HepG2 (cell line): ENCODE measurements at regions not wholly inside any gene's neighbourhood (a gene's known extent, or its start where the extent isn't known, plus 50 kb on each side); places are given as distances from the start of the nearest gene placed in this dataset.

Experiments
- ATAC-seq: fragments of 200-7000 bp; cut with Tn5 transposase; 3 replicates; pipeline ENCODE4 v1.9.1; 2020; ENCODE audit warnings: mild to moderate bottlenecking, moderate library complexity
- BruUV-seq: library from RNA; stranded (reverse); fragments of 400-500 nt; replicated peaks from 2 replicates; lab custom pipeline; 2021; lab: Mats Ljungman, UMichigan
- CTCF ChIA-PET: fragments of 300-600 bp; formaldehyde crosslinking; extraction: SDS; loops from one replicate; lab custom pipeline; 2021; ENCODE audit warnings: low total read pairs, inconsistent platforms, low intra/inter-chr PET ratio; lab: Yijun Ruan, JAX
- POLR2A ChIA-PET: fragments of 350-600 bp; sonication (Branson Sonifier 250); formaldehyde crosslinking; loops from one replicate; lab custom pipeline; 2020; ENCODE audit warnings: antibody characterized with exemption, inconsistent platforms; lab: Yijun Ruan, JAX
- DNase-seq: peaks from one replicate; pipeline ENCODE4 v3.0.0-alpha.2; 2015; ENCODE audit warnings: low spot score
- FAIRE-seq: peaks from 3 replicates; lab custom pipeline; 2011; peaks lifted over from hg19 to GRCh38; lab: Jason Lieb, UNC
- H2AFZ ChIP-seq: one replicate; pipeline ENCODE4 v1.6.1; 2011; ENCODE audit warnings: low read length, inconsistent platforms
- H3K27ac ChIP-seq: fragments of 300-600 bp; 3 replicates; pipeline ENCODE4 v1.8.0; 2011; ENCODE audit warnings: mixed run types, mild to moderate bottlenecking, mixed read lengths, low read length, inconsistent platforms; ENCODE audit not compliant: insufficient read depth; ENCODE audit errors: extremely low read length
- H3K27me3 ChIP-seq, 2 experiments: fragments of 200-600 bp in 1 of 2; 2 replicates in 1 of 2; 3 replicates in 1 of 2; pipeline versions ENCODE4 v1.6.0 to v1.8.0; 2011; ENCODE audit warnings: low read length in 2 of 2, mild to moderate bottlenecking in 2 of 2, moderate library complexity in 2 of 2, inconsistent platforms in 1 of 2; ENCODE audit not compliant: insufficient read depth in 2 of 2, control insufficient read depth in 1 of 2
- H3K36me3 ChIP-seq, 2 experiments: fragments of 200-600 bp in 1 of 2; replicated peaks in 1 of 2; 2 replicates in 1 of 2; 3 replicates in 1 of 2; pipeline versions ENCODE4 v1.5.1 to v1.8.0; 2011; ENCODE audit warnings: low read length in 2 of 2, inconsistent platforms in 1 of 2; ENCODE audit not compliant: insufficient read depth in 2 of 2, control insufficient read depth in 1 of 2
- H3K4me1 ChIP-seq: 2 replicates; pipeline ENCODE4 v1.5.1; 2012; ENCODE audit warnings: low read length, inconsistent platforms; ENCODE audit not compliant: insufficient read depth
- H3K4me2 ChIP-seq: 2 replicates; pipeline ENCODE4 v1.6.0; 2011; ENCODE audit warnings: low read depth, low read length, inconsistent platforms
- H3K4me3 ChIP-seq, 3 experiments: fragments of 200-600 bp in 1 of 3; sonication (generic), shearing (Covaris generic) in 1 of 3; replicated peaks in 1 of 3; 2 replicates each; pipeline ENCODE4 v1.5.1; 2011 to 2016; ENCODE audit warnings: low read length in 3 of 3, inconsistent platforms in 2 of 3, low read depth in 2 of 3, mild to moderate bottlenecking in 2 of 3, control low read depth in 1 of 3, mixed read lengths in 1 of 3; ENCODE audit not compliant: insufficient read depth in 1 of 3
- H3K79me2 ChIP-seq: one replicate; pipeline ENCODE4 v1.6.1; 2011; ENCODE audit warnings: low read length, inconsistent platforms; ENCODE audit not compliant: insufficient read depth
- H3K9ac ChIP-seq: 2 replicates; pipeline ENCODE4 v1.6.0; 2011; ENCODE audit warnings: mild to moderate bottlenecking, low read depth, low read length, inconsistent platforms; ENCODE audit not compliant: insufficient read depth
- H3K9me3 ChIP-seq: 2 replicates; pipeline ENCODE4 v1.5.1; 2012; ENCODE audit warnings: mild to moderate bottlenecking, low read length
- H4K20me1 ChIP-seq: 2 replicates; pipeline ENCODE4 v1.6.0; 2011; ENCODE audit warnings: inconsistent platforms, mild to moderate bottlenecking, low read length, moderate library complexity; ENCODE audit not compliant: insufficient read depth
- DZIP1 ChIP-seq: sonication (generic); formaldehyde crosslinking; IDR thresholded peaks from 2 replicates; pipeline ENCODE4 v1.5.0; 2020; ENCODE audit warnings: mild to moderate bottlenecking, missing genetic modification reagents
- E2F1 ChIP-seq: sonication (generic); formaldehyde crosslinking; IDR thresholded peaks from 2 replicates; pipeline ENCODE4 v1.5.0; 2020; ENCODE audit warnings: missing genetic modification reagents
- HMGXB4 ChIP-seq, 2 experiments: sonication (generic) in 1 of 2; formaldehyde crosslinking in 1 of 2; IDR thresholded peaks; 2 replicates each; pipeline versions ENCODE4 v1.4.0 to v1.6.1; 2018 to 2020; ENCODE audit warnings: missing genetic modification reagents in 2 of 2, borderline replicate concordance in 1 of 2, low read depth in 1 of 2, mild to moderate bottlenecking in 1 of 2, missing biosample characterization in 1 of 2
- KMT2B ChIP-seq: IDR thresholded peaks from 2 replicates; pipeline ENCODE4 v1.6.1; 2016; ENCODE audit warnings: missing genetic modification reagents, missing compliant biosample characterization
- MIXL1 ChIP-seq: IDR thresholded peaks from 2 replicates; pipeline ENCODE4 v1.6.1; 2016
- REL ChIP-seq: sonication (generic); formaldehyde crosslinking; conservative IDR thresholded peaks from 2 replicates; pipeline ENCODE4 v1.8.0; 2022; ENCODE audit warnings: mild to moderate bottlenecking, missing genetic modification reagents, moderate library complexity
- SMAD3 ChIP-seq: sonication (generic); formaldehyde crosslinking; IDR thresholded peaks from 2 replicates; pipeline ENCODE4 v1.4.0; 2020; ENCODE audit warnings: missing genetic modification reagents
- SNAPC2 ChIP-seq: sonication (generic); formaldehyde crosslinking; IDR thresholded peaks from 2 replicates; pipeline ENCODE4 v1.8.1; 2022; ENCODE audit warnings: mild to moderate bottlenecking, missing genetic modification reagents
- SRSF9 ChIP-seq: fragments of 200-400 bp; formaldehyde crosslinking; IDR thresholded peaks from 2 replicates; pipeline ENCODE4 v1.6.1; 2018; ENCODE audit warnings: borderline replicate concordance, mild to moderate bottlenecking, low read depth, low read length; ENCODE audit not compliant: insufficient read depth, poor library complexity, severe bottlenecking
- STAT5B ChIP-seq: sonication (generic); formaldehyde crosslinking; IDR thresholded peaks from 2 replicates; pipeline ENCODE4 v1.4.0; 2020; ENCODE audit warnings: missing genetic modification reagents
- THRA ChIP-seq: sonication (generic); formaldehyde crosslinking; IDR thresholded peaks from 2 replicates; pipeline ENCODE4 v1.4.0; 2020; ENCODE audit warnings: missing genetic modification reagents, borderline replicate concordance
- ZMYM4 ChIP-seq: sonication (generic); formaldehyde crosslinking; IDR thresholded peaks from 2 replicates; pipeline ENCODE4 v1.8.1; 2023; ENCODE audit warnings: mild to moderate bottlenecking, missing genetic modification reagents
- ZNF30 ChIP-seq: sonication (generic); formaldehyde crosslinking; IDR thresholded peaks from 2 replicates; pipeline ENCODE4 v1.5.0; 2020; ENCODE audit warnings: mild to moderate bottlenecking, missing genetic modification reagents
- ZNF557 ChIP-seq: sonication (generic); formaldehyde crosslinking; IDR thresholded peaks from 2 replicates; pipeline ENCODE4 v1.4.0; 2020; ENCODE audit warnings: missing genetic modification reagents
- WGBS: methylation state at CpG from one replicate; pipeline ENCODE4 v1.1.6; 2017; ENCODE audit warnings: low lambda C conversion rate; 5-methylcytosine and 5-hydroxymethylcytosine counted together
- in situ Hi-C: cut with HindIII; loops from 2 replicates; pipeline ENCODE4 v1.10.0; 2017; ENCODE audit warnings: low pct_unique_long_range_greater_than_20kb; ENCODE audit not compliant: extremely low pct_ligation_motif_present
- intact Hi-C: fragments of 100-400 bp; cut with micrococcal nuclease; formaldehyde crosslinking; loops from one replicate; pipeline ENCODE4 v1.10.0; 2022; ENCODE audit not compliant: unreplicated experiment

GRCh38 chr2:81355436-81355835, 1050.9 kb upstream of the LRRTM1 start:
- 2% methylated on average over 1 of the region's 1 CpG for WGBS
- intact Hi-C loops (no loop called here), in situ Hi-C loops (no loop called here)
- no peak overlapping the region for H3K27ac ChIP-seq
- BruUV-seq: no TSS peak
- no peaks in the 10 kb centered on the region for H3K4me1 ChIP-seq
- H3K4me2 ChIP-seq: no peak overlapping the region
- no peaks in the 10 kb centered on the region for H3K27me3 ChIP-seq
- no peak overlapping the region for H2AFZ ChIP-seq
- ChIA-PET CTCF (no interaction called here), POLR2A (no interaction called here)
- no peaks in the 10 kb centered on the region for H4K20me1 ChIP-seq
- FAIRE-seq: no peak
- H3K36me3 ChIP-seq: no peaks in the 10 kb centered on the region
- H3K4me3 ChIP-seq: no peak overlapping the region
- H3K79me2 ChIP-seq: no peaks in the 10 kb centered on the region
- H3K9me3 ChIP-seq: peaks cover 47% of the 10 kb centered on the region
- ATAC-seq: no peak
- TF ChIP-seq KMT2B (no peak), STAT5B (no peak), DZIP1 (CRISPR knock-in tag) (no peak), HMGXB4 (CRISPR knock-in tag; IDR thresholded peaks at IDR 0.05; ENCODE audit: borderline replicate concordance in 1 of 2, low read depth in 1 of 2) (no peak), MIXL1 (CRISPR knock-in tag) (no peak), ZNF557 (CRISPR knock-in tag) (no peak), REL (CRISPR knock-in tag) (no peak), SRSF9 (no peak), E2F1 (CRISPR knock-in tag) (no peak), SNAPC2 (CRISPR knock-in tag) (no peak), THRA (CRISPR knock-in tag) (no peak), ZMYM4 (no peak), ZNF30 (no peak), SMAD3 (no peak)
- DNase-seq: no peak
- no peak overlapping the region for H3K9ac ChIP-seq
